OCI-LY7 (cell line): ENCODE measurements at regions not wholly inside any gene's neighbourhood (a gene's known extent, or its start where the extent isn't known, plus 50 kb on each side); places are given as distances from the start of the nearest gene placed in this dataset.

Experiments used
- BruUV-seq: library from RNA; stranded (reverse); fragments of 400-500 nt; replicated peaks from 2 replicates; lab custom pipeline; 2021; lab: Mats Ljungman, UMichigan
- CTCF ChIA-PET: fragments of 300-600 bp; sonication (Branson Sonifier 250); formaldehyde crosslinking; loops from one replicate; lab custom pipeline; 2022; ENCODE audit warnings: antibody characterized with exemption; ENCODE audit not compliant: unreplicated experiment; lab: Charles Lee
- POLR2A ChIA-PET: fragments of 300-600 bp; sonication (Branson Sonifier 250); formaldehyde crosslinking; loops from one replicate; lab custom pipeline; 2022; ENCODE audit warnings: antibody characterized with exemption; lab: Charles Lee
- DNase-seq: peaks from one replicate; pipeline ENCODE4 v3.0.0-alpha.2; 2015; ENCODE audit warnings: low spot score
- H2AFZ ChIP-seq: fragments of 200-600 bp; sonication (generic), shearing (Covaris generic); 2 replicates; pipeline ENCODE4 v1.6.1; 2014; ENCODE audit warnings: mild to moderate bottlenecking, antibody characterized with exemption, low read length, moderate library complexity
- H3K27ac ChIP-seq: fragments of 200-600 bp; sonication (generic); 2 replicates; pipeline ENCODE4 v1.5.1; 2014; ENCODE audit warnings: mixed run types, low read depth, mild to moderate bottlenecking, moderate library complexity, low read length, inconsistent platforms; ENCODE audit not compliant: poor library complexity, severe bottlenecking
- H3K36me3 ChIP-seq: fragments of 200-600 bp; sonication (generic); 2 replicates; pipeline ENCODE4 v1.6.1; 2014; ENCODE audit warnings: mild to moderate bottlenecking, antibody characterized with exemption, low read length, moderate library complexity, mixed read lengths; ENCODE audit not compliant: insufficient read depth
- H3K4me1 ChIP-seq: fragments of 200-600 bp; sonication (generic); 2 replicates; pipeline ENCODE4 v1.5.1; 2014; ENCODE audit warnings: mild to moderate bottlenecking, low read length; ENCODE audit not compliant: insufficient read depth, poor library complexity, severe bottlenecking
- H3K4me2 ChIP-seq: fragments of 200-600 bp; sonication (generic); 2 replicates; pipeline ENCODE4 v1.6.1; 2014; ENCODE audit warnings: mild to moderate bottlenecking, low read length
- H3K4me3 ChIP-seq: fragments of 200-600 bp; sonication (generic); 2 replicates; pipeline ENCODE4 v1.5.1; 2014; ENCODE audit warnings: mild to moderate bottlenecking, low read depth, low read length; ENCODE audit not compliant: poor library complexity, severe bottlenecking
- H3K79me2 ChIP-seq: fragments of 200-600 bp; sonication (generic); 2 replicates; pipeline ENCODE4 v1.6.1; 2016; ENCODE audit warnings: low read depth, mild to moderate bottlenecking, low read length, moderate library complexity, mixed read lengths; ENCODE audit not compliant: insufficient read depth
- H3K9me2 ChIP-seq: fragments of 200-600 bp; sonication (generic); 2 replicates; pipeline ENCODE4 v1.6.1; 2016; ENCODE audit warnings: mild to moderate bottlenecking, low read length, mixed read lengths; ENCODE audit not compliant: insufficient read depth
- H3K9me3 ChIP-seq: fragments of 200-600 bp; sonication (generic); 2 replicates; pipeline ENCODE4 v1.6.1; 2014; ENCODE audit warnings: mild to moderate bottlenecking, mixed run types, low read length, mixed read lengths
- H4K20me1 ChIP-seq: fragments of 200-600 bp; sonication (generic); 2 replicates; pipeline ENCODE4 v1.6.1; 2014; ENCODE audit warnings: mild to moderate bottlenecking, antibody characterized with exemption, low read length, moderate library complexity, mixed read lengths; ENCODE audit not compliant: insufficient read depth
- EZH2phosphoT487 ChIP-seq: fragments of 200-600 bp; sonication (generic); IDR thresholded peaks from 2 replicates; pipeline ENCODE4 v1.6.1; 2018; ENCODE audit warnings: low read depth, borderline replicate concordance, mild to moderate bottlenecking, mixed run types, antibody characterized with exemption, low read length, moderate library complexity, mixed read lengths
- intact Hi-C: fragments of 100-400 bp; cut with micrococcal nuclease; formaldehyde crosslinking; loops from one replicate; pipeline ENCODE4 v1.10.0; 2022; ENCODE audit not compliant: unreplicated experiment
- TF ChIP-seq, protein P1 (sequence below): fragments of 200-600 bp; sonication (generic); conservative IDR thresholded peaks from 2 replicates; pipeline ENCODE4 v1.5.1; 2014; ENCODE audit warnings: mild to moderate bottlenecking, antibody characterized with exemption, low read length, moderate library complexity, mixed read lengths

DNA sequence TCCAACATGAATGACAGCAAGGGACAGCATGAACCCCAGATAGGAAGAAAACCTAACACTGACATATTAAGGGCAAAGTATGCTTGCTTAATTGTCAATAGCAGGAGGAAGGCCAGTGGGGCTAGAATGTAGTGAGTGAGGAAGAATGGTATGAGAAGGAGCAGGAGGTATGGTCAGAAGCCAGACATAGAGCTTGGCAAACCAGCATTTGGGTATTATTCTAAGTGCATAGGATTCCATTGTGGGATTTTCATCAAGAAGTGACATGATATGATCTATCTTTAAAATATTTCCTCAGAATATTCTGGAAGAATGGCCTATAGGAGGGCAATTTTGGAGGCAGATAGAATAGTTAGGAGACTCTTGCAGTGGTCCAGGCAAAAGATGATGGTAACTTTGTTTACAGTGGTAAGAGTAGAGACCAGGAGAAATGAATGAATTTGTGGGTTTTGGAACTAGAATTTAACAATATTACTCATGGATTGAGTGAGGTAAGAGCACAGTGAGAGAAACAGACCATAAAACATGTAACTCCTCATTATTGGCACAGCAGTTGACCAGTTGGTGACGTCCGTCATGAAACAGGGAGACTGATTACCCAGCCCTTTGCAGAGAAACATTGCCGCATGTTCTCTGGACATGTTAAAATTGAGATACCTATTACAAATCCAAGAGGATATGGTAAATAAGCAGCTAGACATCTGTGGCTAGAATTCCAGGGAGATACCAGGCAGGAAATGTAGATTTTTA lies 246.5 kb upstream of the HS3ST1 start:
- ChIA-PET POLR2A (no interaction called here), CTCF (no interaction called here)
- intact Hi-C loops = no loop called here
- no peaks in the 10 kb centered on the region for H3K79me2 ChIP-seq
- no peaks in the 10 kb centered on the region for H3K9me2 ChIP-seq
- H2AFZ ChIP-seq = no peak overlapping the region
- no peak overlapping the region for H3K4me2 ChIP-seq
- no peaks in the 10 kb centered on the region for H3K36me3 ChIP-seq
- H4K20me1 ChIP-seq = no peaks in the 10 kb centered on the region
- no peak overlapping the region for H3K4me3 ChIP-seq
- H3K9me3 ChIP-seq = no peaks in the 10 kb centered on the region
- no peak for DNase-seq
- no peak overlapping the region for H3K27ac ChIP-seq
- BruUV-seq = no TSS peak
- H3K4me1 ChIP-seq = no peaks in the 10 kb centered on the region
- no peak for TF ChIP-seq EZH2phosphoT487
- TF ChIP-seq, protein P1, sequence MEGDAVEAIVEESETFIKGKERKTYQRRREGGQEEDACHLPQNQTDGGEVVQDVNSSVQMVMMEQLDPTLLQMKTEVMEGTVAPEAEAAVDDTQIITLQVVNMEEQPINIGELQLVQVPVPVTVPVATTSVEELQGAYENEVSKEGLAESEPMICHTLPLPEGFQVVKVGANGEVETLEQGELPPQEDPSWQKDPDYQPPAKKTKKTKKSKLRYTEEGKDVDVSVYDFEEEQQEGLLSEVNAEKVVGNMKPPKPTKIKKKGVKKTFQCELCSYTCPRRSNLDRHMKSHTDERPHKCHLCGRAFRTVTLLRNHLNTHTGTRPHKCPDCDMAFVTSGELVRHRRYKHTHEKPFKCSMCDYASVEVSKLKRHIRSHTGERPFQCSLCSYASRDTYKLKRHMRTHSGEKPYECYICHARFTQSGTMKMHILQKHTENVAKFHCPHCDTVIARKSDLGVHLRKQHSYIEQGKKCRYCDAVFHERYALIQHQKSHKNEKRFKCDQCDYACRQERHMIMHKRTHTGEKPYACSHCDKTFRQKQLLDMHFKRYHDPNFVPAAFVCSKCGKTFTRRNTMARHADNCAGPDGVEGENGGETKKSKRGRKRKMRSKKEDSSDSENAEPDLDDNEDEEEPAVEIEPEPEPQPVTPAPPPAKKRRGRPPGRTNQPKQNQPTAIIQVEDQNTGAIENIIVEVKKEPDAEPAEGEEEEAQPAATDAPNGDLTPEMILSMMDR = no peak

DNA sequence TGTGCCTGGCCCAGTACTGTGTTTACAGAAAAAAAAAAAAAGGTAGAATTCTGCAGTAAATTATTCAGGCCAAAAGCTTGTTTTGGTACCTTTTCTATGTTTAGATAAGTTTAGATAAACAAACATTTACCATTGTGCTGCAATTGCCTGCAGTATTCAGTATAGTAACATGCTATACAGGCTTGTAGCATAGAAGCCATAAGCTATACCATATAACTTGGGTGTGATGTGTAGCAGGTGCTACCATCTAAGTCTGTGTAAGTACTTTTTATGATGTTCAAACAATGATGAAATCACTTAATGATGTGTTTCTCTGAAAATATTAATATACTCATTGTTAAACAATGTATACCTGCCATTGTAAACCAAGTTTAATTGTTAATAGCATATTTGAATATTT lies 241.6 kb upstream of the HS3ST1 start:
- H3K4me3 ChIP-seq = no peak overlapping the region
- no peaks in the 10 kb centered on the region for H4K20me1 ChIP-seq
- no peaks in the 10 kb centered on the region for H3K9me2 ChIP-seq
- H3K9me3 ChIP-seq = no peaks in the 10 kb centered on the region
- ChIA-PET CTCF (no interaction called here), POLR2A (interaction anchor here (0.7 kb wide), 2 partner anchors 8 to 32 kb away, joined by 3 to 10 read pairs; no protein-coding TSS in a partner anchor)
- H3K4me1 ChIP-seq = no peaks in the 10 kb centered on the region
- no peak overlapping the region for H3K4me2 ChIP-seq
- no peak overlapping the region for H2AFZ ChIP-seq
- intact Hi-C loops = no loop called here
- H3K36me3 ChIP-seq = no peaks in the 10 kb centered on the region
- H3K27ac ChIP-seq = no peak overlapping the region
- no peak for TF ChIP-seq EZH2phosphoT487
- TF ChIP-seq, protein P1 = no peak
- H3K79me2 ChIP-seq = no peaks in the 10 kb centered on the region
- BruUV-seq = no TSS peak
- no peak for DNase-seq

DNA sequence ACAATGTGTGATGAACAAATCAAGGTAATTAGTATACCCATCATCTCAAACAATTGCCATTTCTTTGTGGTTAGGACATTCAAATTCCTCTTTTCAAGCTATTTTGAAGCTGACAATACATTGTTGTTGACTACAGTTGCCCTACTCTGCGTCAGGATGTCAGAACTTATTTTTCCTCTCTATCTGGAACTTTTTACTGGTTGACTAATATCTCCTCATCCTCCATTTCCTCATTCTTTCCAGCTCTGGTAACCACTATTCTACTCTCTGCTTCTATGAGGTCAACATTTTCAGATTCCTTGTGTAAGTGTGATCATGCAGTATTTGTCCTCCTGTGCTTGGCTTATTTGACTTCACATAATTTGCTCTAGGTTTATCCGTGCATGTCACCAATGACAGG lies 240.5 kb upstream of the HS3ST1 start:
- H3K4me2 ChIP-seq = no peak overlapping the region
- CTCF ChIA-PET = interaction anchor here (0.6 kb wide), 1 partner anchor 396 kb away, joined by 3 read pairs; no protein-coding TSS in a partner anchor
- no peaks in the 10 kb centered on the region for H4K20me1 ChIP-seq
- H3K9me3 ChIP-seq = no peaks in the 10 kb centered on the region
- BruUV-seq = no TSS peak
- H3K36me3 ChIP-seq = no peaks in the 10 kb centered on the region
- no peaks in the 10 kb centered on the region for H3K9me2 ChIP-seq
- H3K4me1 ChIP-seq = no peaks in the 10 kb centered on the region
- DNase-seq = no peak
- no peak overlapping the region for H3K4me3 ChIP-seq
- no peak overlapping the region for H2AFZ ChIP-seq
- TF ChIP-seq, protein P1 = no peak
- TF ChIP-seq EZH2phosphoT487 = no peak
- H3K27ac ChIP-seq = no peak overlapping the region
- no peaks in the 10 kb centered on the region for H3K79me2 ChIP-seq
- POLR2A ChIA-PET = no interaction called here
- intact Hi-C loops = no loop called here
